ENCODE measurements at regions not wholly inside any gene's neighbourhood (a gene's known extent, or its start where the extent isn't known, plus 50 kb on each side); places are given as distances from the start of the nearest gene placed in this dataset.
"Not testable (repeated sequence)": the region's sequence is repeated elsewhere in the genome, so short reads cannot be mapped to it uniquely, and the experiment has no call there.

- no peak for DNase-seq
Observed at GRCh38 chr6:1230281-1230680, 81.6 kb upstream of the FOXQ1 start.

- DNase-seq = no peak
Observed at GRCh38 chr6:1229808-1230207, 82.1 kb upstream of the FOXQ1 start.

DNA sequence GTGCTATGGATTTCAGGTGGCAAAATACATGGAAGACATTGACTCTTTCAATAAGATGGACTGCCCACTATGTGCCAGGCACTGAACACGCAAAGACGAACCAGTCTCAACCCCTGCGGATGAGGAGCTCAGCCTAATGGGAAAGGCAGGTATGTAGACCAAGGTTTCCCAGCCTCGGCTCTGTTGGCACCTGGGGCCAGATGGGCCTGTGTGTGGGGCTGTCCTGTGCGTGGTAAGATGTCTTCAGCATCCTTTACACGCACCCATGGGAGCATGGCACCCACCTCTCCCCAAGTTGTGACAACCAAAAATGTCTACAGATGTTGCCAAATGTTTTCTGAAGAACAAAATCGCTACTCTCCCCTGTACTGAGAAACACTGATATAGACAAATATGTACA is 82.6 kb upstream of the FOXQ1 start:
- DNase-seq = no peak

GRCh38 chr6:1228754-1229191 is 83.1 kb upstream of the FOXQ1 start:
- DNase-seq = no peak

DNA sequence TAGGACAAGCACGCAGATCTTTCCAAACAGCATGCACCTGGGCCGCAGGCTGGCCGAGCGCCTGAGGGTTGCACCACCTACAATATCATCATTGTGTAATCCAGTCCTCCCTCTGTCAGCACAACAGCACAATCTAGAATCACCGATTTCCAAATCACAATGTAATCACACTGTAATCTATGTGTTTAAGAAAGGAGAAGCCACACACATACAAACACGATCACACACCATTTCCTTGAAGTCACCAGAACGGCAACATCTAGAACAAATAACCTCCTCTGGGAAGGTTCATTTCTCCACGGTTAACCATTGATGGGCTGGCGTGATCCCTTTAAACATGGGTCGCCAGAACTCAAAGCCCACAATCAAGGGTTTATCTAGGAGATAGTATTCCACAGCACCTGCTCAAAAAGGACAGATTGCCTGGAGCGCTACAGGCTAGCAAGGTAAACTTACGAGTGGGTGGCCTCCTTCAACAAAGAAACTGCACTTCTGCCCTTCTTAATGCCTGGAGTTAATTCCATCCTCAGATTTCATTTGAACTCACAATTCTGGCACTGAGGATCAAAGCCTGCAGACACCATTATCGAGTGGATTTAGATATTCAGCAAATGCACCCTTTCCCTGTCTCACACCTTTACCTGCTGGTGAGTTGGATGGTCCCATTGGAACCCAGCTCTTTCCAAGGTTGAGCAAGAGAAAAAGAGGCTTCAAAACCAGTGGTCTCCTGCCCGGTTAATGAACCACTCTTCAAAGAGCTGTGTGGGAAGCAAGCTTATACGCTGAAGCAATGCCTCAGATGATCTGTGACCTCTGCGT is 83.8 kb upstream of the FOXQ1 start:
- DNase-seq = no peak

- no peak for DNase-seq
Observed at GRCh38 chr6:1227600-1227934, 84.3 kb upstream of the FOXQ1 start.

- DNase-seq = no peak
Observed at GRCh38 chr6:1226277-1227099, 85.4 kb upstream of the FOXQ1 start.

- DNase-seq = no peak
Observed at GRCh38 chr6:1224514-1224913, 87.4 kb upstream of the FOXQ1 start.

GRCh38 chr6:1222728-1223595 is 88.9 kb upstream of the FOXQ1 start:
- no peak for DNase-seq

DNA sequence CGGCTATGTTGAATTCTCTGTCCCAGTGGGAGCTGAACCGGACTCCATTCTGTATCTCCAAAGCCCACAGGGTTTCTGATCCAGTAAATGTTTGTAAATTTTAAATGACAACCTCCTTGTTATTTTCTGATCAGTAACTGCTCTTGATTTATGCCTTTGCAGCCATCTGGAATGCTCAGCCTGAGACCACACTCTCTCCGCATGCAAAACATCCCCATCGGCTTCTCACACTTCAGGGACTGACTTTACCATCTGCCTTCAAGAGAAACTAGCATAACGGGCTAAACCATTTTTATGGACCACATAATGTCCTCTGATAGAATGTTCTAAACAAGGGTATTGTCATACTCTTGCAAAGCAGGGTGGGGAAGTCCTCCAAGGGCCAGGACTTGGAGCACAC is 94.5 kb upstream of the FOXQ1 start:
- no peak for DNase-seq

- no peak for DNase-seq
Observed at GRCh38 chr6:1216488-1216974, 95.4 kb upstream of the FOXQ1 start.

DNA sequence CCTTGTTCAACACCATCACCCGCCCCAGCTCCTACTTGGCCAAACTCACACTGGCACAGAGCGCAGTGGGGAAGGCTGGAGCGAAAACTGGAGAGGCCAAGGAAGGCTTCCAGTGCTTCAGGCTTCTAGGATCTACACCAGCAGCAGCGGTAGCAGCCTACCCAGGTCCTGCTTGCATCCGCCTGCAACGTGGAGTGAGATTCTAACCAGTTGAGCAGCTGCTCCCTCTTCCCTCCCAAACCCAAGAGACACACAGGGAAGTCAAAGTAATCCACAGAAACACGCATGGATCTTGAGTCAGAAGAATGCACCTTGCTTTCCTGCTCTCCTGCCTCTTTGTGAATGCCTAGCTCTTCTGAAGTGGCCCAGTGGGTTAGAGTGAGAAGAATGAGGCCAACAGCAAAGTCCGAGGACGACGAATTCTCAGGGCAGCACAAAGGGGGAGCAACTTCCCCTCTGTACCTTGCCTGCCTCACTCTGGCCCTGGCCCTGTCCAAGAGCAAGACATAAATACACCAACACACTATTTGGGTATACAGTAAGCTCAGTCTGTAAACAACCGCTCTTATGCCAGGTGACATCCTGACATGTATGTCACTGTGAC is 95.9 kb upstream of the FOXQ1 start:
- no peak for DNase-seq

DNA sequence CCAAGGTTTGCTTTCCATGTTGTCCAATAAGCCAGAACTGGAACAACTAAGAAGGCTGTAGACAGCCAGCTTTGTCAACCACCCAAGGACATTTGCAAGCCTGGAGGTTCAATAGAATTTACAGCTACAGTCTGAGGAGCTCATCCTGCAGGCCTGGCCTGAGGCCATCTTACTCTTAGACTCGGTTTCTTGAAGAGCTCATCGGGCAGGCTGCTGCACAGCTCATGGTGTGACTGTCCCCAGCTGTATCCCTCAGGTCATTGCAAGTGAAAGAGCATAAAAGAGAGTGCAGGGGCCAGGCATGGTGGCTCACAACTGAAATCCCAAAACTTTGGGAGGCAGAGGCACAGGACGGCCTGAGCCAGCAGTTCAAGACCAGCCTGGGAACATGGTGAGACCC is 96.9 kb upstream of the FOXQ1 start:
- no peak for DNase-seq

- no peak for DNase-seq
Observed at GRCh38 chr6:1212919-1213318, 99.0 kb upstream of the FOXQ1 start.

- not testable (repeated sequence) for DNase-seq
Observed at GRCh38 chr6:1212138-1212537, 99.8 kb upstream of the FOXQ1 start.

GRCh38 chr6:1210631-1211030 is 101.3 kb upstream of the FOXQ1 start:
- not testable (repeated sequence) for DNase-seq

- DNase-seq = no peak
Observed at GRCh38 chr6:1208876-1209275, 103.0 kb upstream of the FOXQ1 start.

- no peak for DNase-seq
Observed at GRCh38 chr6:1203546-1203945, 108.4 kb upstream of the FOXQ1 start.

DNA sequence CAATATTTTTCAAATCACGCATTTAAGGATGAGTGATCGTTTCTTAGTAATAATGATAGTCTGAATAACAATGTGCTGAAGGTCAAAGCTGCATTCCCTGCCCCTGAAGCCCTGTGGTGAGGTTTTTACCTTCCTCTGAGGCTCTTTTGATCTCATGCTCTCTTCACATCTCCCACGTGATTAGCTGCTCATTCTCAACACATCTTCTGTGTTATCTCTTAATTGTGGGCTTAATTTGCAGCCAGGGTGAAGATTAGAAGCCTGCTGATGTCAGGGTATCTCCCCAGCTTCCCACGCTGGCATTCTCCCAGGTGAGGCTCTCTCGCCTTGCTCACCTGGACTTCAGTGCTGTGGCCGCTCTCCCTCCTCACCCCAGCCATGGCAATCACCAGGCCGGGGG is 109.7 kb upstream of the FOXQ1 start:
- no peak for DNase-seq

- DNase-seq = no peak
Observed at GRCh38 chr6:1201547-1202200, 110.2 kb upstream of the FOXQ1 start.

DNA sequence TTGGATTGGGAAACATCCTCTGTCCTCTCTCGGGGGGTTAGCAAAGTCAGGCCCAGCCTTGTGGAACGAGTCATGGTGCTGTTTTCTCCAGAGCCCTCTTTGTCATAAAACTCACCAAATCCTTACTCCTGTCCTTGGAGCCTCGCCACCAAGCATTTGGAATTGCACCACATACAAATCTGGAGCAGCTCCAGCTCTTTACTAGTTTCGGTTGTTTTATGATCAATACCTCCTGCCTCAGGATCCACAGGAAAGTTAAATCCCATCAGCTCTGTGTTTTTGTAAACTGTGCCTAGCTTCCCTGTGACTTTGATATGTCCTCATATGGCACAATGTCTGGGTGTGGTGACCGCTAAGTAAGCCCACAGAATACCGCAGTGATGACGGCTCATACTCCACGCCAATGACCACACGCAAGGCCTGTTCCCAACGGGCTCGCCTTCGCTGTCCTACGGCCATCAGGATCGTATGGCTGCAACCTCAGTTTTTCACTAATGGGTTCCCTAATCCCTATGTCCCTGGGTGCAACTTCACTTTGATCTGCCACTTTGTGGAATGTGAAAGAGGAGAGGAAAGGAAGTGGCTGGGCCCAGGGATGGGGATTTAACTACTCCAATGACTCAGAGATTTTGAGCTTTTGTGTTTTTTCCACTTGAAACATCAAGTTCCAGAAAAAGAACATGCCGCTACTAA is 111.3 kb upstream of the FOXQ1 start:
- peak; percentile 49 for DNase-seq
